ENCODE measurements at regions not wholly inside any gene's neighbourhood (a gene's known extent, or its start where the extent isn't known, plus 50 kb on each side); places are given as distances from the start of the nearest gene placed in this dataset.

DNA sequence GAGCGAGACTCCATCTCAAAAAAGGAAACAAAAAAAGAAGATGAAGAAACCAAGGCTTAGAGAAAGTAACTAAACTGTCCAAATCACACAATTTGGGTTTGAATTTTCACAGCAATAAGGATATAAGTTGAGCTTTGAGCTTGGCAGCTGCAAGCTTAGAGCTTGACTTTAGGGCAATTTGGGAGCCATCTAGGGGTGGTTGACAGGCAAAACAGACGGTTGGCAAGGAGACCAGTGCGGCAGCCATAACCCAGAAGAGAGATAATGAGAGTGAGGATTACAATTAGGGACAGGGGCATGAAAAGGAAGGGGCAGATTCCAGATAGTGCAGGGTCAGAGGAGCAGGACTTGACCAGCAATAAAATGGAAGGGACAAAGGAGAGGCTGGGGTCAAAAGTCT is 382.2 kb upstream of the HNRNPA3 start:
- TF ChIP-seq, protein P1, sequence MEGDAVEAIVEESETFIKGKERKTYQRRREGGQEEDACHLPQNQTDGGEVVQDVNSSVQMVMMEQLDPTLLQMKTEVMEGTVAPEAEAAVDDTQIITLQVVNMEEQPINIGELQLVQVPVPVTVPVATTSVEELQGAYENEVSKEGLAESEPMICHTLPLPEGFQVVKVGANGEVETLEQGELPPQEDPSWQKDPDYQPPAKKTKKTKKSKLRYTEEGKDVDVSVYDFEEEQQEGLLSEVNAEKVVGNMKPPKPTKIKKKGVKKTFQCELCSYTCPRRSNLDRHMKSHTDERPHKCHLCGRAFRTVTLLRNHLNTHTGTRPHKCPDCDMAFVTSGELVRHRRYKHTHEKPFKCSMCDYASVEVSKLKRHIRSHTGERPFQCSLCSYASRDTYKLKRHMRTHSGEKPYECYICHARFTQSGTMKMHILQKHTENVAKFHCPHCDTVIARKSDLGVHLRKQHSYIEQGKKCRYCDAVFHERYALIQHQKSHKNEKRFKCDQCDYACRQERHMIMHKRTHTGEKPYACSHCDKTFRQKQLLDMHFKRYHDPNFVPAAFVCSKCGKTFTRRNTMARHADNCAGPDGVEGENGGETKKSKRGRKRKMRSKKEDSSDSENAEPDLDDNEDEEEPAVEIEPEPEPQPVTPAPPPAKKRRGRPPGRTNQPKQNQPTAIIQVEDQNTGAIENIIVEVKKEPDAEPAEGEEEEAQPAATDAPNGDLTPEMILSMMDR (IDR thresholded peaks at IDR 0.05; ENCODE audit: insufficient read depth, low read length, poor library complexity, severe bottlenecking), result peak; percentile 47
- no peak for DNase-seq (ENCODE audit: extremely low read depth, insufficient read length)
- Histone ChIP-seq H3K27me3 (replicated peaks; ENCODE audit: control insufficient read depth, insufficient read depth, low read length) (no peaks in the 10 kb centered on the region; the same call in 1 of the 2 replicates), H3K4me3 (replicated peaks; ENCODE audit: low read depth, low read length) (no peak overlapping the region), H3K36me3 (ENCODE audit: control insufficient read depth, insufficient read depth, low read length) (no peaks in the 10 kb centered on the region)

DNA sequence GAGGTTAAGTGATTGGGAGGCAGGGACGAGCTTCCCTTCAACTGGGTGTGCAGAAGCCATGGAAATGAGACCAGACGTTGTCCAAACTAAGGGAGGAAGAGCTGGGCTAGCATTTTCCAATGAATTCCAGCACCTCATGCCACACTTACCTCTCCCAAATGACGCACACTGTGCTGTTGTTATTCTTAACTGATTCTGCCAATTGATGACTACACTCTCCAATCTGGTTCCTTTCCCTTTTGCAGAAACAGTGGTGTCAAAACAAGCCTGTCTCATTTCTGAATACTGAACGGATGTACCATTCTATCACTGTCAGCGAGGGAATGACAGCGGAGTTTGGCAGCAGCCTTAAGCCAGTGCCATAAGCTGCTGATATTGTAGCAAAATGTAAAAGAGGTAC is 380.5 kb upstream of the HNRNPA3 start:
- no peaks in the 10 kb centered on the region for H3K36me3 ChIP-seq (ENCODE audit: control insufficient read depth, insufficient read depth, low read length)
- TF ChIP-seq, protein P1 (IDR thresholded peaks at IDR 0.05; ENCODE audit: insufficient read depth, low read length, poor library complexity, severe bottlenecking), result no peak
- no peak overlapping the region for H3K4me3 ChIP-seq (replicated peaks; ENCODE audit: low read depth, low read length)
- H3K27me3 ChIP-seq (replicated peaks; ENCODE audit: control insufficient read depth, insufficient read depth, low read length), result no peaks in the 10 kb centered on the region; the same call in 1 of the 2 replicates
- no peak for DNase-seq (ENCODE audit: extremely low read depth, insufficient read length)

DNA sequence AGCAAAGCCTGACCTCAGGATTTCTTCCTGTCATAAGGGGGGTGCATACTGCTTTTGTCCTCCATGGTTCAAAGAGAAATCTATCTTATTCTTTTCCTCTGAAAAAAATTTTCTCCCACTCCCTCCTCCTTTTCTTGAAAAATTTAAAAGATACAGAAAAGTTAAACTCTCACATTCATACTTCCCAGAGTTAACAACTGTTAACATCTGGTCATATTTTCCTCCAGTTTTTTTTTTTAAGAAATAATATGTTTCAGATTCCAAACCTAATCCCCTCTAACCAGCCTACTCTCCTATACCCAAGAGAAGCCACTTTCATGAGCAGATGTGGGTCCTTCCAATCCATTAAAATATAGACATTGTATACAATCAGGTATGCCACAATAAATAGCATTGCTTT is 378.9 kb upstream of the HNRNPA3 start:
- TF ChIP-seq, protein P1 (IDR thresholded peaks at IDR 0.05; ENCODE audit: insufficient read depth, low read length, poor library complexity, severe bottlenecking), result no peak
- Histone ChIP-seq H3K4me3 (replicated peaks; ENCODE audit: low read depth, low read length) (no peak overlapping the region), H3K27me3 (replicated peaks; ENCODE audit: control insufficient read depth, insufficient read depth, low read length) (no peaks in the 10 kb centered on the region; the same call in 1 of the 2 replicates), H3K36me3 (ENCODE audit: control insufficient read depth, insufficient read depth, low read length) (no peaks in the 10 kb centered on the region)
- DNase-seq (ENCODE audit: extremely low read depth, insufficient read length), result no peak

DNA sequence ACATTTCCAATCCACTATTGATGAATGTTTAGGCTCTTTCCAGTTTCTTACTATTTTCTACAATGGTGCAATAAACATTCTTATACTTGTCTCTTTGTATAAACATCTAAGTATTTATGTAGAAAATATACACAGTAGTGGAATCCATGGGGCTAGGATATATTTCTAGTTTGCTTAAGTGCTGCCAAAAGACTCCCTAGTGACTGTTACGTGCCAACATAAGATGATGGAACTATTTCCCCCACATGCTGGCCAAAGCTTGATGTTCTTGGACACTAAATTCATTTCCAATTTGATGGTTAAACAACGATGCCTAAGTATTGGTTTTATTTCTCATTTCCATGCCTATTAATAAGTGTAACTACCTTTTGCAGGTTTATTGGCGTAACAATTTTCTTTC is 378.4 kb upstream of the HNRNPA3 start:
- Histone ChIP-seq H3K27me3 (replicated peaks; ENCODE audit: control insufficient read depth, insufficient read depth, low read length) (no peaks in the 10 kb centered on the region; the same call in 1 of the 2 replicates), H3K36me3 (ENCODE audit: control insufficient read depth, insufficient read depth, low read length) (no peaks in the 10 kb centered on the region), H3K4me3 (replicated peaks; ENCODE audit: low read depth, low read length) (no peak overlapping the region)
- DNase-seq (ENCODE audit: extremely low read depth, insufficient read length), result no peak
- TF ChIP-seq, protein P1 (IDR thresholded peaks at IDR 0.05; ENCODE audit: insufficient read depth, low read length, poor library complexity, severe bottlenecking), result no peak

DNA sequence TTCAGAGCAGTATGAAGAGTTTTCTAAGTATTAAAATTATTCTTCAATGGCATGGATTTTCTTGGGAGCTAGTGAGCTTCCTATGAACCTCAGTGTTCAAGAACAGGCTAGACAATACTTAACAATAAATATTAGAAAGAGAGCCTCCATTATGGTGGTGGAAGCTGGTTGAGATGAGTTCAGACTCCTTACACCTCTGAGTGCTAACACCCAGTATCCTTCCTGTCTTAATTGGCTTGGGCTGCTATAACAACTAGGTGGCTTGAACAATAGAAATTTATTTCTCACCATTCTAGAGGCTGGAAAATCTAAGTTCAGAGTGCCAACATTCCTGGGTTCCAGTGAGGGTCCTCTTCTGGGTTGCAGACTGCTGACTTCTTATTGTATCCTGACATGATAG is 369.4 kb upstream of the HNRNPA3 start:
- DNase-seq (ENCODE audit: extremely low read depth, insufficient read length), result no peak
- H3K4me3 ChIP-seq (replicated peaks; ENCODE audit: low read depth, low read length), result no peak overlapping the region
- H3K27me3 ChIP-seq (replicated peaks; ENCODE audit: control insufficient read depth, insufficient read depth, low read length), result no peaks in the 10 kb centered on the region
- TF ChIP-seq, protein P1 (IDR thresholded peaks at IDR 0.05; ENCODE audit: insufficient read depth, low read length, poor library complexity, severe bottlenecking), result no peak
- H3K36me3 ChIP-seq (ENCODE audit: control insufficient read depth, insufficient read depth, low read length), result no peaks in the 10 kb centered on the region

DNA sequence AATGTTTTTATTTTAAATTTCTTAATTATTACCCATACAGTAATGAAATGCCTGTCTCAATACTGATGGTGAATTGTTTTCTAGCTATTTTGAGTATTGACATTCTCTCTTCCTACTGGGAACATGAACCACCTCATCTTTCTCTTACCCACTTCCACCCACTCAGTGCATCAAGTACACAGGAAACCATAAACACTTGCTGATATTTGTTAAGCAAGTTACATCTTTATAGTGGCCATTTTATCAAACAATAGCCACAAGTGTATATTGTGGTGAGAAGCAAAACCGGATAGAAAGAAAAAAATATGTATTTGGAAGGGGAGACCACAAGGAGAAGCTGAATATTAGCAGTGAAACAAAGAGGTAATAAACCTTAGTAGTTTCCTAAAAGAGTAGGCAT is 368.1 kb upstream of the HNRNPA3 start:
- Histone ChIP-seq H3K4me3 (replicated peaks; ENCODE audit: low read depth, low read length) (no peak overlapping the region), H3K36me3 (ENCODE audit: control insufficient read depth, insufficient read depth, low read length) (no peaks in the 10 kb centered on the region), H3K27me3 (replicated peaks; ENCODE audit: control insufficient read depth, insufficient read depth, low read length) (no peaks in the 10 kb centered on the region)
- TF ChIP-seq, protein P1 (IDR thresholded peaks at IDR 0.05; ENCODE audit: insufficient read depth, low read length, poor library complexity, severe bottlenecking), result no peak
- DNase-seq (ENCODE audit: extremely low read depth, insufficient read length), result no peak

Measured in GM06990 (cell line).